Activated CD8-positive, alpha-beta T cell treated with anti-CD3 and anti-CD28 coated beads for 36 hours (primary cell): ENCODE measurements at regions not wholly inside any gene's neighbourhood (a gene's known extent, or its start where the extent isn't known, plus 50 kb on each side); places are given as distances from the start of the nearest gene placed in this dataset.
"Not testable (repeated sequence)": the region's sequence is repeated elsewhere in the genome, so short reads cannot be mapped to it uniquely, and the experiment has no call there.

Experiments used
- ATAC-seq: fragments of 200-7000 bp; cut with Tn5 transposase; one replicate; pipeline ENCODE4 v1.10.0; 2021; ENCODE audit warnings: mild to moderate bottlenecking, moderate library complexity
- CTCF ChIA-PET: fragments of 350-600 bp; sonication (Branson Sonifier 250); formaldehyde crosslinking; loops from one replicate; lab custom pipeline; 2021; ENCODE audit warnings: antibody characterized with exemption; lab: Charles Lee
- POLR2A ChIA-PET: fragments of 350-600 bp; sonication (Branson Sonifier 250); formaldehyde crosslinking; loops from one replicate; lab custom pipeline; 2021; ENCODE audit warnings: antibody characterized with exemption; lab: Charles Lee
- DNase-seq: peaks from one replicate; pipeline ENCODE4 v3.0.0-alpha.2; 2020
- H3K27ac Mint-ChIP-seq: one replicate; pipeline ENCODE4 v1.8.0; 2021; ENCODE audit warnings: mild to moderate bottlenecking, mixed read lengths
- H3K27me3 Mint-ChIP-seq: one replicate; pipeline ENCODE4 v1.8.0; 2021; ENCODE audit warnings: mixed read lengths
- H3K36me3 Mint-ChIP-seq: one replicate; pipeline ENCODE4 v1.8.0; 2021; ENCODE audit warnings: low read depth, mixed read lengths
- H3K4me1 Mint-ChIP-seq: one replicate; pipeline ENCODE4 v1.8.0; 2021; ENCODE audit warnings: low read depth, mixed read lengths
- H3K4me3 Mint-ChIP-seq: one replicate; pipeline ENCODE4 v1.8.0; 2021; ENCODE audit warnings: mild to moderate bottlenecking, moderate library complexity, mixed read lengths
- H3K9me3 Mint-ChIP-seq: one replicate; pipeline ENCODE4 v1.8.0; 2021; ENCODE audit warnings: mixed read lengths
- intact Hi-C: fragments of 100-400 bp; cut with micrococcal nuclease; formaldehyde crosslinking; loops from one replicate; pipeline ENCODE4 v1.10.0; 2022
- TF ChIP-seq, protein P1 (sequence below): fragments of 200-600 bp; IDR thresholded peaks from one replicate; pipeline ENCODE4 v1.8.0; 2022; ENCODE audit warnings: antibody characterized with exemption, mild to moderate bottlenecking

DNA sequence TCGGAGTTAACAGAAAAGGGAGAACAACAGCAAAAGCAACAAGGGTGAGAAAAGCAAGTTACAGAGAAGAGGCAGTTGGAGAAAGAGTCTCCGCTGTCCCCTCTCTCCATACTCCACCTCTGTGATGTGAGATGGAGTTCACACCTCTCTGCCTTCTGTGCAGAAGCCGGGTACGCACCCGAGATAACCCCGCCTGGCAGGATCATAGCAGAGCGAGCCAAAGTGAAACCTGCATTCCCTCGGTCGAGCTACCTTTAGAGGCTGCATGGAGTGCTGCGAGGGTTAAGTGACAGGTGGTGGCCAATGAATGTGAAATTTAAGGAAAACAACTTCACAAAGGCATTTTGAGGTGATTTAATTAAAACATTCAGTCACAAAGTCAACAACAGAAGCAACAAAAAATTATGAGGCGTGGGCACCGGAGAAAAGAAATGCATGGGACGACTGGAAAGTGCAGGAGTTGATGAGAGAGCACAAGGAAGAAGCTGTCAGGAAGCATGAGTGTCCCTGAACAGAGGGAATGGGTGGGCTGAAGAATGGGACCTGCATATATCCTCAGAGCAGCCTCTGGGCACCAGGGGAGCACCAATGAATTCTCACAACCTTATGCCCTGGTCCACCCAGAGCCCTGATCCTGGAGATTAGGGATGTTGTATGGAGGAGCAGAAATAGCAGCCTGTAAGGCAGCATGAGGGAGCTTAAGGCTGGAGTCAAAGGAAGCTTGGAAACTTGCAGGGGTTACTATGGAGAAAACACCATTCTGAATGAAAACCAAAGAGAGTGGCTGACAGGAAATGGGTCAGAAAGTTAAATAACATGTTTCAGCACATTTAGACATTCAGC is 208.3 kb downstream of the EMP1 start:
- no peaks in the 10 kb centered on the region for H3K36me3 Mint-ChIP-seq
- ChIA-PET CTCF (interaction anchor here (1.4 kb wide), 1 partner anchor 130 kb away, joined by 3 read pairs; no protein-coding TSS in a partner anchor), POLR2A (no interaction called here)
- no peak for DNase-seq
- H3K27me3 Mint-ChIP-seq, result peaks cover 9% of the 10 kb centered on the region
- ATAC-seq, result no peak
- no peak overlapping the region for H3K4me3 Mint-ChIP-seq
- intact Hi-C loops, result no loop called here
- H3K4me1 Mint-ChIP-seq, result no peaks in the 10 kb centered on the region
- no peak overlapping the region for H3K27ac Mint-ChIP-seq
- H3K9me3 Mint-ChIP-seq, result no peaks in the 10 kb centered on the region
- TF ChIP-seq, protein P1, sequence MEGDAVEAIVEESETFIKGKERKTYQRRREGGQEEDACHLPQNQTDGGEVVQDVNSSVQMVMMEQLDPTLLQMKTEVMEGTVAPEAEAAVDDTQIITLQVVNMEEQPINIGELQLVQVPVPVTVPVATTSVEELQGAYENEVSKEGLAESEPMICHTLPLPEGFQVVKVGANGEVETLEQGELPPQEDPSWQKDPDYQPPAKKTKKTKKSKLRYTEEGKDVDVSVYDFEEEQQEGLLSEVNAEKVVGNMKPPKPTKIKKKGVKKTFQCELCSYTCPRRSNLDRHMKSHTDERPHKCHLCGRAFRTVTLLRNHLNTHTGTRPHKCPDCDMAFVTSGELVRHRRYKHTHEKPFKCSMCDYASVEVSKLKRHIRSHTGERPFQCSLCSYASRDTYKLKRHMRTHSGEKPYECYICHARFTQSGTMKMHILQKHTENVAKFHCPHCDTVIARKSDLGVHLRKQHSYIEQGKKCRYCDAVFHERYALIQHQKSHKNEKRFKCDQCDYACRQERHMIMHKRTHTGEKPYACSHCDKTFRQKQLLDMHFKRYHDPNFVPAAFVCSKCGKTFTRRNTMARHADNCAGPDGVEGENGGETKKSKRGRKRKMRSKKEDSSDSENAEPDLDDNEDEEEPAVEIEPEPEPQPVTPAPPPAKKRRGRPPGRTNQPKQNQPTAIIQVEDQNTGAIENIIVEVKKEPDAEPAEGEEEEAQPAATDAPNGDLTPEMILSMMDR, result no peak

DNA sequence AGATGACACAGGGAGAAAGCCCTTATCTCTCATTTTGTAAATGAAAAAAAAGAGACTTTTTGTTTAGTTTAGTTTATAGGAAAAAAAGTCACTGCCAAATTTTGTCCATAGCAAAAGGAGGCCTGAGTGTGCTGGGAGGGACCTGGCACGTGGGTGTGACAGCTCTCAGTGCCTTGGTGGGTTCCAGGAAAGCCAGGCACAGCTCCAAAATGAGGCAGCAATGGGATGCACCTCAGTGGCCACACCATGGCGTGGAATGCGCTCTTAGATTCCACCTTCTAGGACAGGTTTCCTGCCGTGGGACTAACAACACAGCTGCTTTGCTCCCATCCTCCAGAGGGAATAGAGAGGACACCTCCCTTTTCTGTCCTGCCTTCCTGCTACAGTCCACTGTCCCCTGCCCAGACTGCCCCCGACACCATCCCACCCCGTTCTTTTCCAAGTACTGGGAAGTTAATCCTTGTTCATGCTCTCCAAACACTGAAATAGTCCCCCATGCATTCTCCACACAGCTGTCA is 207.6 kb downstream of the EMP1 start:
- Mint-ChIP-seq H3K4me3 (no peak overlapping the region), H3K36me3 (no peaks in the 10 kb centered on the region), H3K4me1 (no peaks in the 10 kb centered on the region), H3K27me3 (peaks cover 9% of the 10 kb centered on the region), H3K27ac (no peak overlapping the region), H3K9me3 (no peaks in the 10 kb centered on the region)
- ChIA-PET CTCF (no interaction called here), POLR2A (no interaction called here)
- TF ChIP-seq, protein P1, result no peak
- DNase-seq (no peak), ATAC-seq (no peak)
- intact Hi-C loops, result no loop called here

DNA sequence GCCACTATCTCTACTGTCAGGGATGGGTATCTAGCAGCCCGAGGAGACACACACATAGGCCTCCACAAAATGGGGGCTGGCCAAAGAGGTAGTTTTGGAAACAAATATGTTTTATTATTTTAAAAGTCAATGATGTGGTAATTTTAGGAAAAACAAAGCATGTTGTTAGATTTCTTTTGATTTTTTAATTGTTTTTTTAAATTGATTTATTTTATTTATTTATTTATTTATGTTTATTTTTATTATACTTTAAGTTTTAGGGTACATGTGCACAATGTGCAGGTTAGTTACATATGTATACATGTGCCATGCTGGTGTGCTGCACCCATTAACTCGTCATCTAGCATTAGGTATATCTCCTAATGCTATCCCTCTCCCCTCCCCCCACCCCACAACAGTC is 194.8 kb downstream of the EMP1 start:
- H3K4me3 Mint-ChIP-seq, H3K36me3 Mint-ChIP-seq, H3K9me3 Mint-ChIP-seq, DNase-seq, H3K27me3 Mint-ChIP-seq, POLR2A ChIA-PET, intact Hi-C loops, ATAC-seq, CTCF ChIA-PET, H3K4me1 Mint-ChIP-seq, H3K27ac Mint-ChIP-seq: not testable (repeated sequence)

DNA sequence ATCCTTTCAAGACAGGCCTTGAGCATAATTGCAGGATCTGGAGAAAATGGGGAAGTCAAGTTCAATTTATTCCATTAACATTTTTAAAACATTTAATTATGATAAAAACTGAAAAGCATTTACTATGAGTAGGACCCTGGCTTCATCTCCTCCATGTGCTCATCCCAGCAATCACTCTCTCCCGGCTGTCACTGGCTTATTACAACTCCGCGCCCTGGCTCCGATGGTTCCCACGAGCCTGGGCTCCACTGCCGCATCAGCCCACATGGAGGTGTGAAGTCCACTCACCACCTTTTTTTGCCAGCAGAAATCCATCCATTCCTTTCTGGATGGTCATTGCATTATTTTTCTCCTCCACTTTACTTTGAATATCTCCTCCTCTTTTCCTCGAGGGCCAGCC is 194.4 kb downstream of the EMP1 start:
- ATAC-seq (no peak), DNase-seq (no peak)
- Mint-ChIP-seq H3K36me3 (no peaks in the 10 kb centered on the region), H3K27me3 (no peaks in the 10 kb centered on the region), H3K4me1 (no peaks in the 10 kb centered on the region), H3K4me3 (no peak overlapping the region), H3K27ac (no peak overlapping the region), H3K9me3 (no peaks in the 10 kb centered on the region)
- intact Hi-C loops, result no loop called here
- TF ChIP-seq, protein P1, result no peak
- CTCF ChIA-PET, result no interaction called here
- POLR2A ChIA-PET, result no interaction called here

DNA sequence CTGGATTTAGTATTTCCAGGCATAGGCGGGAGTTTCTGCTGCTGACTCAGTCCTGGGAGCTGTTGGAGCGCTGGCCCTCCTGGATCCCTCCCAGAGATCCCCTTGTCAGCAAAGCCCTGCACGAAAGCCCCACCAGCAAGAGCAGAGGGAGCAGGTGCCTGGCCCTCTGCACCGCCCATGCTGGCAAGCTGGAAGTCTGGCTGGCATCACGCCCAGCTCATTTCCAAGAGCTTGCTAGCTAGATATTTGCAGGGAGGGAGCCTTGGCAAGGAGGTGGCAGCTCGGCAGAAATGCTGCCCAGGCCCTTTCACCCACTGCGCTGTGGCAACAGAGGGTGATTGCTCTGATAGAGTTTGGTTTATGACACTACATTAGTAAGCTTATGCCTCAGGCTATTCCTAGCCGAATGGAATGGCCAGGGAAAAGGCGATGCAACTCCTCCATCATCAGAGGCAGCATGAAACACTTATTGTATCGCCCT is 193.9 kb downstream of the EMP1 start:
- no peaks in the 10 kb centered on the region for H3K36me3 Mint-ChIP-seq
- ChIA-PET CTCF (no interaction called here), POLR2A (no interaction called here)
- TF ChIP-seq, protein P1, result no peak
- no peak for ATAC-seq
- H3K27me3 Mint-ChIP-seq, result peaks cover under 1% of the 10 kb centered on the region
- H3K4me3 Mint-ChIP-seq, result no peak overlapping the region
- no peaks in the 10 kb centered on the region for H3K9me3 Mint-ChIP-seq
- H3K27ac Mint-ChIP-seq, result no peak overlapping the region
- no peaks in the 10 kb centered on the region for H3K4me1 Mint-ChIP-seq
- intact Hi-C loops, result no loop called here
- DNase-seq, result no peak
